ENCODE measurements at regions not wholly inside any gene's neighbourhood (a gene's known extent, or its start where the extent isn't known, plus 50 kb on each side); places are given as distances from the start of the nearest gene placed in this dataset.

DNA sequence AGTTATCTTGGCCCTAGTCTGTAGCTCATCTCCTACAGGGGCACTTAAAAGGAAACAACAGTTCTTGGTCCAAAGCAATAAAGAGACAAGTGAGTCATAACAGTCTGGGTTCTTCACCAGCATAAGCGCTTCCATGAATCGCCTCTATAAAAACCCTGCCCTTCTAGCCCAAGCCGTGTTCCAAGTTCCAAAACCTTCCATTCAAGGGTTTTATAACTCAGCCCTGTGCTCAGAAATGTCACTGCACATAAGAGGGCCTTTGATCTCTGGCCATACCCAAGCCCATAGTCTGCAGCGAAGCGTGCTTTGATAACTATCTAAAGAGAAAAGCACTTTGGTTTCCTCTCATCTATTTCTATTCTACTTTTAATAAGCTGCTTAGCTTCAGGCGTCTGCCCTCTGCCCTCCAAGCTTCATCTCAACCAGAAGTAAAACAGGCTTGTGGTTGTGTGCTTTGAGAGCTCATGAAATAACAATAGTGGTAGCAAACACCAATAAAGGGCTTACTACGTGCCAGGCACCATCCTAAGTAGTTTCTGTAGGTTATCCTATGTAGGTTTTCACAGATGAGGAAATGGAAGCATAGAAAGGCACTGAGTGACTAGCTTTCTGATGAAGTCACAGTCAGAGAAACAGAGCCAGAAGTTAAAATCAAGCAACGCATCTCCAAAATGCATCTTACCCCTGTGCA lies 64.0 kb upstream of the AKAP13 start:
- 57 to 62% methylated on average over 8 of the region's 8 CpGs for WGBS, 2 donors
- Histone ChIP-seq H3K27ac (ENCODE audit: low read depth in 2 of 2, low read length in 1 of 2) (no peak overlapping the region), H3K27me3 (ENCODE audit: control insufficient read depth in 1 of 2, insufficient read depth in 2 of 2, low read length in 2 of 2) (no peaks in the 10 kb centered on the region)

DNA sequence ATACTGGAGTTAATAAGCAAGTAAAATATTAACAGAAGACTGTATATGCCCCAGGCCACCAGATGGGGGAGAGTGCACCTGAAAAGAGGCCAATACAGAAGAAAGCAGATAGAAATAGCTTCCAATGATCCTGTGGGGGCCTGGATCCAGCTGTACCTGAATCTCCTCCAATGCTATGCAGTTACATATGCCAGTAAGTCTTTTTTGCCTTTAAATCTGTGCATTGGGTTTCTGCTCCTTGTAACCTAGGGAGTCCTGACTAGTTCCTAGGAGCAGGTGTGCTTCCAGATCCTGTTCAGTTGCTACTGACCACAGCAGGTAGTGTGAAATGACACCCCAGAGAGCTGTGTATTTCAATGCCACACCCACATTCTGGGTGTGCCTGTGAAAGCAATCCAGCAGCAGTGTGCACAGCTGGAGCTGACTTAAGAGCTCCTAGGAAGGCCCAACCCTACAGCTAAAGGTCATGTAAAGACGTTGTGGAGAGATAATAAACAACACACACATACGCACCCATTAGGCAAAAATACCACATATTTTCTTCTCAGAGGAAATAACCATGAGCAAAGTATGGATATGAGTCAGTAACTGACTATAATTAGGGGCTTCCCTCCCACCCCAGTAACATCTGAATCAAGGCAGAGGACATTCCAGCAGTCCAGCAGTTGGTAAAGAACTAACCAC lies 62.2 kb upstream of the AKAP13 start:
- H3K27me3 ChIP-seq (ENCODE audit: control insufficient read depth in 1 of 2, insufficient read depth in 2 of 2, low read length in 2 of 2), result no peaks in the 10 kb centered on the region
- no peaks in the 10 kb centered on the region for H3K36me3 ChIP-seq (ENCODE audit: control insufficient read depth in 2 of 2, insufficient read depth in 2 of 2, low read length in 1 of 2)
- 35 to 37% methylated on average over 2 of the region's 2 CpGs for WGBS, 2 donors
- H3K4me1 ChIP-seq (ENCODE audit: control insufficient read depth in 2 of 2, insufficient read depth in 2 of 2, low read length in 1 of 2), result peaks cover 0 to 2% of the 10 kb centered on the region in 2 donors
- no peaks in the 10 kb centered on the region for H3K9me3 ChIP-seq (ENCODE audit: control insufficient read depth in 2 of 2, insufficient read depth in 1 of 2, low read depth in 1 of 2, low read length in 1 of 2)
- peak overlapping the region; percentile 69 to 76 for H3K27ac ChIP-seq (ENCODE audit: low read depth in 2 of 2, low read length in 1 of 2)
- no peak overlapping the region for H3K4me3 ChIP-seq (ENCODE audit: low read depth in 1 of 2, low read length in 2 of 2)

More for the DNA sequence above, 64.0 kb upstream of the AKAP13 start:
- Histone ChIP-seq H3K4me1 (ENCODE audit: control insufficient read depth in 2 of 2, insufficient read depth in 2 of 2, low read length in 1 of 2) (peaks cover 0 to 2% of the 10 kb centered on the region in 2 donors), H3K36me3 (ENCODE audit: control insufficient read depth in 2 of 2, insufficient read depth in 2 of 2, low read length in 1 of 2) (no peaks in the 10 kb centered on the region), H3K4me3 (ENCODE audit: low read depth in 1 of 2, low read length in 2 of 2) (no peak overlapping the region), H3K9me3 (ENCODE audit: control insufficient read depth in 2 of 2, insufficient read depth in 1 of 2, low read depth in 1 of 2, low read length in 1 of 2) (no peaks in the 10 kb centered on the region)

DNA sequence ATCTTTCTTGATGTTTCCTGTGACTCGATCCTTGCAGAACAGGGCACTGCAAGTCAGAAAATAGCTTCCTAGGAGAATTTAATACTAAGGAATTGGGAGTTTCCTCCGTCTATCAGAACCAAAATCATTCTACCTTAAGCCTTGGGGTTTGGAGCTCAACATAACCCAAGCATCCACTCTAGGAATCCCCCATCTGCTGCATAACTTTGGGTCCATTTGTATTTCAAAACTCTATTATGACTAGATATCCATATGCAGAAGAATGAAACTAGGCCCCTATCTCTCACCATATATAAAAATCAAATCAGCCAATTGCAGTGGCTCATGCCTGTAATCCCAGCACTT lies 61.7 kb upstream of the AKAP13 start:
- WGBS, 2 donors, result 59 to 61% methylated on average over 2 of the region's 2 CpGs
- Histone ChIP-seq H3K27me3 (ENCODE audit: control insufficient read depth in 1 of 2, insufficient read depth in 2 of 2, low read length in 2 of 2) (no peaks in the 10 kb centered on the region), H3K27ac (ENCODE audit: low read depth in 2 of 2, low read length in 1 of 2) (peak overlapping the region; percentile 69 to 76), H3K36me3 (ENCODE audit: control insufficient read depth in 2 of 2, insufficient read depth in 2 of 2, low read length in 1 of 2) (no peaks in the 10 kb centered on the region), H3K4me1 (ENCODE audit: control insufficient read depth in 2 of 2, insufficient read depth in 2 of 2, low read length in 1 of 2) (peaks cover 0 to 2% of the 10 kb centered on the region in 2 donors), H3K9me3 (ENCODE audit: control insufficient read depth in 2 of 2, insufficient read depth in 1 of 2, low read depth in 1 of 2, low read length in 1 of 2) (no peaks in the 10 kb centered on the region), H3K4me3 (ENCODE audit: low read depth in 1 of 2, low read length in 2 of 2) (no peak overlapping the region)

DNA sequence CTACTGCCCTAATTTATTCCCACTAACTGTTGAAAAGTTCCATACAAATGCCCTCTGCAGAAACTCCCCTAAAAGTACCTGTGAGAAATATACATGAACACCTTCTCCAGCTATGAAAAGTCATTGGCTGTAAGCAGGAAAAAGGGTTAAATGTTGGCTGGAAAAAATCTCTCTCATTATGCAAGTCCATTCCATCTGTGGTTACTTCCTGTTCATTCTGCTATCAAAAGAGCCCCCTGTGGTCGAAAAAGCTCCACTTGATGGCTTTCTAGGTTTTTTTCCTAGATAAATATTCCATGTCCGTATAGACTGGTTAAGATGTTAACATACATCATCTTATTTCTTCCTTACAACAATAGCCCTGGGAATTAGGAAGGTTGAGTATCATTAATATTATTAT lies 56.2 kb upstream of the AKAP13 start:
- H3K4me3 ChIP-seq (ENCODE audit: low read depth in 1 of 2, low read length in 2 of 2), result no peak overlapping the region
- no peaks in the 10 kb centered on the region for H3K27me3 ChIP-seq (ENCODE audit: control insufficient read depth in 1 of 2, insufficient read depth in 2 of 2, low read length in 2 of 2)
- H3K36me3 ChIP-seq (ENCODE audit: control insufficient read depth in 2 of 2, insufficient read depth in 2 of 2, low read length in 1 of 2), result no peaks in the 10 kb centered on the region
- H3K4me1 ChIP-seq (ENCODE audit: control insufficient read depth in 2 of 2, insufficient read depth in 2 of 2, low read length in 1 of 2), result no peaks in the 10 kb centered on the region
- no peak overlapping the region for H3K27ac ChIP-seq (ENCODE audit: low read depth in 2 of 2, low read length in 1 of 2)
- WGBS, 2 donors, result 54 to 60% methylated on average over 2 of the region's 2 CpGs
- H3K9me3 ChIP-seq (ENCODE audit: control insufficient read depth in 2 of 2, insufficient read depth in 1 of 2, low read depth in 1 of 2, low read length in 1 of 2), result no peaks in the 10 kb centered on the region

DNA sequence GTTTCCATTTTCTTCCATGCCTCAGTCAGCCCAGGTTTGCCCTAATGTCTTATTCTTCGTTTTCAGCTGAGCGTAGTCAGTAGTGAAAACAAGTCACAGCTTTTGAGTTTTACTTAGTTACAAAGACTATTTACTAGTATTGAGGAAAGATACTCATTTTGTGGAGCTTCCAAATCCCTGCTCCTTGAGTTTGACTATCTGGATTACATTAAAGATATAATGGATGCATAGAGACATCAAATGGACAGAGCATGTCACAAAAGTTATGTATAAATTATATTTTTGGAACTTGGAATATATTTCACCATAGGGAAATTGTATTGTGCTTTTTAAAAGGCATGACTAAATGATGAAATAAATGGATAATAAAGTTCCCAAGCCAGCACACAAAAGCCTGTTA lies 54.6 kb upstream of the AKAP13 start:
- 89 to 91% methylated on average over 2 of the region's 2 CpGs for WGBS, 2 donors
- Histone ChIP-seq H3K4me1 (ENCODE audit: control insufficient read depth in 2 of 2, insufficient read depth in 2 of 2, low read length in 1 of 2) (peaks cover 0 to 2% of the 10 kb centered on the region in 2 donors), H3K9me3 (ENCODE audit: control insufficient read depth in 2 of 2, insufficient read depth in 1 of 2, low read depth in 1 of 2, low read length in 1 of 2) (no peaks in the 10 kb centered on the region), H3K4me3 (ENCODE audit: low read depth in 1 of 2, low read length in 2 of 2) (no peak overlapping the region), H3K27ac (ENCODE audit: low read depth in 2 of 2, low read length in 1 of 2) (no peak overlapping the region), H3K36me3 (ENCODE audit: control insufficient read depth in 2 of 2, insufficient read depth in 2 of 2, low read length in 1 of 2) (no peaks in the 10 kb centered on the region), H3K27me3 (ENCODE audit: control insufficient read depth in 1 of 2, insufficient read depth in 2 of 2, low read length in 2 of 2) (no peaks in the 10 kb centered on the region)

DNA sequence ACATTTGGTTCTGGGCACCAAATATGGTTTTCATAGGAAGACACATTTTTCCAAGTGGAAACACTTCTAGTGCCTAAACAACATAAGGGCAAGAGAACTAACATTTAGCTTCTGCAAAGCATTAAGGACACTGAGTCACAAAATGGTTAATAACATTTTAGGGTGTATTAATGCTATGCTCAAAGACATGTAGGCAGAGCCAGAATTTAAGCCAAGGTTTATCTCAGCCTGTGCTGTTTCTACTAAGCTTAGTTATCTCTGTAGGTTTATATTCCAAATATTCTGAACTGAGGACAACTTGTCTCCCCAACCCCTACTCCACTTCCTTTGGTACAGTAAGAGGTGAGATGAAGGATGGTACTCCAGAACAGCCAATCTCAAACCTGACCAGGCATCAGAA lies 54.1 kb upstream of the AKAP13 start:
- Histone ChIP-seq H3K27me3 (ENCODE audit: control insufficient read depth in 1 of 2, insufficient read depth in 2 of 2, low read length in 2 of 2) (no peaks in the 10 kb centered on the region), H3K36me3 (ENCODE audit: control insufficient read depth in 2 of 2, insufficient read depth in 2 of 2, low read length in 1 of 2) (no peaks in the 10 kb centered on the region), H3K4me1 (ENCODE audit: control insufficient read depth in 2 of 2, insufficient read depth in 2 of 2, low read length in 1 of 2) (peaks cover 0 to 5% of the 10 kb centered on the region in 2 donors), H3K27ac (ENCODE audit: low read depth in 2 of 2, low read length in 1 of 2) (no peak overlapping the region), H3K4me3 (ENCODE audit: low read depth in 1 of 2, low read length in 2 of 2) (no peak overlapping the region), H3K9me3 (ENCODE audit: control insufficient read depth in 2 of 2, insufficient read depth in 1 of 2, low read depth in 1 of 2, low read length in 1 of 2) (no peaks in the 10 kb centered on the region)

DNA sequence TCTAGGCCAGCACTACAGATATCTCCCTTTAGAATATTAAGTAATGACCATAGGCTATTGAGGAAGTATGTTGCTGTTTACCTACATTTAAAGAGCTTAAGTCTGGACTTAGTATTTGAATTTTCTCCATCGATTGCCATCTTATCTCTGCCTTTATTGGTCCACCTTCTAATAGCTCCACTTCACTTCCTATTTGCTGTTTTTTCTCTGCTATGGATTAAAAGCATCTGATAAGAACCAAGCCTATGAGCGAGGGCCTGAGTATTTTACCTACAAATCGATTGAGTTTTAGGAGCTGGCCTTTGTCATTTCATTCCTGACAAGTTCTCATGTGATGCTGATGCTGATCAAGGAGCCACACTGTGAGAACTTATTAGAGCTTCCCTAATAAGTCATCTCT lies 52.6 kb upstream of the AKAP13 start:
- H3K9me3 ChIP-seq (ENCODE audit: control insufficient read depth in 2 of 2, insufficient read depth in 1 of 2, low read depth in 1 of 2, low read length in 1 of 2), result no peaks in the 10 kb centered on the region
- 82 to 85% methylated on average over 3 of the region's 3 CpGs for WGBS, 2 donors
- peaks cover 3 to 8% of the 10 kb centered on the region in 2 donors for H3K4me1 ChIP-seq (ENCODE audit: control insufficient read depth in 2 of 2, insufficient read depth in 2 of 2, low read length in 1 of 2)
- H3K4me3 ChIP-seq (ENCODE audit: low read depth in 1 of 2, low read length in 2 of 2), result no peak overlapping the region
- H3K27ac ChIP-seq (ENCODE audit: low read depth in 2 of 2, low read length in 1 of 2), result no peak overlapping the region
- no peaks in the 10 kb centered on the region for H3K36me3 ChIP-seq (ENCODE audit: control insufficient read depth in 2 of 2, insufficient read depth in 2 of 2, low read length in 1 of 2)
- no peaks in the 10 kb centered on the region for H3K27me3 ChIP-seq (ENCODE audit: control insufficient read depth in 1 of 2, insufficient read depth in 2 of 2, low read length in 2 of 2)

DNA sequence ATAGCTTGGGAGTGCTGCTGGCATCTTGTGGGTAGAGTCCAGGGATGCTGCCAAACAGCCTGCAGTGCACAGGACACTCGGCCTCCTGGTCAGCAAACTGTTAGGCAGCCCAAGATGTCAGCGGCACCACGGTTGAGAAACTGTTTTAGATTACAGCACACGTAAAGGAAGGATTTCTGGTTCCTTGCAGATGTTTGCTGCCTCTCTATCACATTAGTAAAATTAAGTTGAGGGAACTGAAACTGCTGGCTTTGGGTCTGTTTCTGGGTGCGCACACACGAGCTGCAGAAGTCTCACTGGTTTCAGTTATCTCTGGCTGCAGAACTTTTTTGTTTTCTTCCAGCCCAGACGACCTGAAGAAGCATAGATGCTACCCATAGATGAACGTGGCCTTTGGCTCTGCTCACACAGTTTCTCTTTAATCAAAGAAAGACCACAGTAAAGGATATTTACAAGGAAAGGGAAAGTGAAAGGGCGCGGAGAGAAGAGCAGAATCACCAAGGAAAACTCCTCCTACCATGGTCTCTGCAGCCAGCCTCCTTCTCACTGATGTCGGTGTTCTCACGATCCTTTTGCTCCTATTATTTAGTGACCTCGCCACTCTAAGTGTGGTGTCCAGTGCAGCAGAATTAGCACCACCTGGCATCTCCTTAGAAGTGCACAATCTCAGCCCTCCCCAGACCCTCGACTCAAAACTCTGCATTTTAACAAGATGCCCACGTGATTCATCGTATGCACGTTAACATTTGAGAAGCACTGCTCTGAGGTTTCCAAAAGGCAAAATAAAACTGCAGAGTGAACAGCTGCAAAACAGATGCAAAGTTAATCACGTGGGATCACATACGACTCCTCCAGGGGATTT lies 50.6 kb upstream of the AKAP13 start:
- Histone ChIP-seq H3K4me3 (ENCODE audit: low read depth in 1 of 2, low read length in 2 of 2) (peak overlapping the region; percentile 5 to 33), H3K27me3 (ENCODE audit: control insufficient read depth in 1 of 2, insufficient read depth in 2 of 2, low read length in 2 of 2) (no peaks in the 10 kb centered on the region)
- WGBS, 2 donors, result 34 to 39% methylated on average over 19 of the region's 19 CpGs

More for the DNA sequence above, 50.6 kb upstream of the AKAP13 start:
- no peaks in the 10 kb centered on the region for H3K9me3 ChIP-seq (ENCODE audit: control insufficient read depth in 2 of 2, insufficient read depth in 1 of 2, low read depth in 1 of 2, low read length in 1 of 2)
- H3K36me3 ChIP-seq (ENCODE audit: control insufficient read depth in 2 of 2, insufficient read depth in 2 of 2, low read length in 1 of 2), result no peaks in the 10 kb centered on the region
- H3K27ac ChIP-seq (ENCODE audit: low read depth in 2 of 2, low read length in 1 of 2), result peak overlapping the region; percentile 39 to 68
- peaks cover 3 to 8% of the 10 kb centered on the region in 2 donors for H3K4me1 ChIP-seq (ENCODE audit: control insufficient read depth in 2 of 2, insufficient read depth in 2 of 2, low read length in 1 of 2)
